ENCODE measurements at regions not wholly inside any gene's neighbourhood (a gene's known extent, or its start where the extent isn't known, plus 50 kb on each side); places are given as distances from the start of the nearest gene placed in this dataset.

DNA sequence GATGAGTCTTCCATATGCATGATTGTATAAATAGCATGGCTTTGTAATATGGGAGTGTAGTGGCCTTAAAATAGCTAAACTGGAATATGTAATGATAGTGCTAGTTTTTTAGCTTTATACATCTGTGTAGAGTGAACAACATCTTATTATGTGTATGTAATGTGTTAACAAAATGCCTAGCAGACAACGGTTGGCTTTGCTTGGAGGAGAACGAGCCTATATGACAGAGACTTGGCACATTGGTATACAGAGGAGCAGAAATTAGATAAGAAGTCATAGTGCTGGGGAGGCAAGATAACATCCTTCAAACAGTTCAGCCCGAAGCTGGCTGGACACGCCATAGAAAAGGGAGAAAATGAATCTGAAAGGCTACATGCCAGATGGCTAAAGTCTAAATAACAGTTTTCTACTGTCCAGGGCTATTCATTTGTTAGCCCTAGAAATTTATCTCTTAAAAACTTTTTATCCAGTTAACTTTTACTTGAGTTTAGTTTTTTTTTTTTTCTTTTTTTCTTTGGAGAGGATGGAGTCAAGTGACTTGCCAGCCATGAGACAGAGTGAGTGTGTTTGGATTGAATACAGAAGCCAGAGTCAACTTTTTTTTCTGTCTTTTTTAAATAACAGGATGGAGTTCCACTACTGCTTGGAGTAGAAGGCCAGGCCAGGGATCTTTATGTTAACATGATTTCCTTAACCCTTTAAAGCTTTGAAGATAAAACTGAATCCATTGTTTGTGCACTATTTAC is 214.4 kb upstream of the ACTBL2 start:
- Histone ChIP-seq H3K4me1 (ENCODE audit: low read length) (no peaks in the 10 kb centered on the region), H3K36me3 (replicated peaks; ENCODE audit: insufficient read depth, low read length) (no peaks in the 10 kb centered on the region), H2AFZ (ENCODE audit: low read length) (no peak overlapping the region), H3K9ac (ENCODE audit: low read length) (no peak overlapping the region), H3K9me3 (replicated peaks; ENCODE audit: insufficient read depth, low read length) (no peaks in the 10 kb centered on the region), H3K9me2 (replicated peaks; ENCODE audit: insufficient read depth, low read length) (no peaks in the 10 kb centered on the region), H3K79me2 (ENCODE audit: low read length) (no peaks in the 10 kb centered on the region), H4K20me1 (ENCODE audit: insufficient read depth, low read length) (no peaks in the 10 kb centered on the region), H3F3A (ENCODE audit: insufficient read depth, low read length) (no peaks in the 10 kb centered on the region), H3K27me3 (replicated peaks; ENCODE audit: insufficient read depth, low read length) (no peaks in the 10 kb centered on the region), H3K27ac (ENCODE audit: low read length) (no peak overlapping the region), H3K4me2 (ENCODE audit: low read depth, low read length) (no peak overlapping the region), H3K4me3 (ENCODE audit: low read length) (no peak overlapping the region)
- TF ChIP-seq EZH2 (optimal IDR thresholded peaks at IDR 0.05; ENCODE audit: low read depth, low read length) = no peak
- TF ChIP-seq, protein P1, sequence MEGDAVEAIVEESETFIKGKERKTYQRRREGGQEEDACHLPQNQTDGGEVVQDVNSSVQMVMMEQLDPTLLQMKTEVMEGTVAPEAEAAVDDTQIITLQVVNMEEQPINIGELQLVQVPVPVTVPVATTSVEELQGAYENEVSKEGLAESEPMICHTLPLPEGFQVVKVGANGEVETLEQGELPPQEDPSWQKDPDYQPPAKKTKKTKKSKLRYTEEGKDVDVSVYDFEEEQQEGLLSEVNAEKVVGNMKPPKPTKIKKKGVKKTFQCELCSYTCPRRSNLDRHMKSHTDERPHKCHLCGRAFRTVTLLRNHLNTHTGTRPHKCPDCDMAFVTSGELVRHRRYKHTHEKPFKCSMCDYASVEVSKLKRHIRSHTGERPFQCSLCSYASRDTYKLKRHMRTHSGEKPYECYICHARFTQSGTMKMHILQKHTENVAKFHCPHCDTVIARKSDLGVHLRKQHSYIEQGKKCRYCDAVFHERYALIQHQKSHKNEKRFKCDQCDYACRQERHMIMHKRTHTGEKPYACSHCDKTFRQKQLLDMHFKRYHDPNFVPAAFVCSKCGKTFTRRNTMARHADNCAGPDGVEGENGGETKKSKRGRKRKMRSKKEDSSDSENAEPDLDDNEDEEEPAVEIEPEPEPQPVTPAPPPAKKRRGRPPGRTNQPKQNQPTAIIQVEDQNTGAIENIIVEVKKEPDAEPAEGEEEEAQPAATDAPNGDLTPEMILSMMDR (IDR thresholded peaks at IDR 0.05; ENCODE audit: low read length) = no peak
- TF ChIP-seq EZH2phosphoT487 (IDR thresholded peaks at IDR 0.05; ENCODE audit: low read length) = no peak
- DNase-seq = no peak

DNA sequence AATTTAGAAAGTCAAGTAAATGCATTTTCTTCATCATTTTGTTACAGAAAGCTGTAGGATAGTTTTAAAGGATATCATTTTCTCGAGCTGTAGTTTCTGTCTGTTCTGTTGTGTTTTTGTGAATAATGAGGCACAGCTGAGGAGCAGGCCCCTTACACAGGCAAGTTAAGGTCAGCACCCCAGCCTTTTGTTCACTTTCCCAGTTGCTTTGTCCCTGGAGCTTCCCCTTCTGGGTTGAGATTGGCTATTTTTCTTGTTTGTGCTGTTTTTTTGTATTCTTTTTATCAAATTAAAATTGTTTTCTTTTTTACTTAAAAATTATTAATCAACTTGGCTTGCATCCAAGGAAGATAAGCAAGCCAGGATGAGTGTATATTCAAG is 213.8 kb upstream of the ACTBL2 start:
- TF ChIP-seq, protein P1 (IDR thresholded peaks at IDR 0.05; ENCODE audit: low read length) = no peak
- no peak for TF ChIP-seq EZH2 (optimal IDR thresholded peaks at IDR 0.05; ENCODE audit: low read depth, low read length)
- TF ChIP-seq EZH2phosphoT487 (IDR thresholded peaks at IDR 0.05; ENCODE audit: low read length) = no peak
- no peak overlapping the region for H3K4me2 ChIP-seq (ENCODE audit: low read depth, low read length)
- H3K9me2 ChIP-seq (replicated peaks; ENCODE audit: insufficient read depth, low read length) = no peaks in the 10 kb centered on the region
- no peak for DNase-seq
- H3K36me3 ChIP-seq (replicated peaks; ENCODE audit: insufficient read depth, low read length) = no peaks in the 10 kb centered on the region
- H3K4me1 ChIP-seq (ENCODE audit: low read length) = no peaks in the 10 kb centered on the region
- no peak overlapping the region for H3K27ac ChIP-seq (ENCODE audit: low read length)
- no peaks in the 10 kb centered on the region for H3K9me3 ChIP-seq (replicated peaks; ENCODE audit: insufficient read depth, low read length)
- H3K27me3 ChIP-seq (replicated peaks; ENCODE audit: insufficient read depth, low read length) = no peaks in the 10 kb centered on the region
- no peaks in the 10 kb centered on the region for H3F3A ChIP-seq (ENCODE audit: insufficient read depth, low read length)
- H3K4me3 ChIP-seq (ENCODE audit: low read length) = no peak overlapping the region
- H4K20me1 ChIP-seq (ENCODE audit: insufficient read depth, low read length) = no peaks in the 10 kb centered on the region
- no peaks in the 10 kb centered on the region for H3K79me2 ChIP-seq (ENCODE audit: low read length)
- H3K9ac ChIP-seq (ENCODE audit: low read length) = no peak overlapping the region
- no peak overlapping the region for H2AFZ ChIP-seq (ENCODE audit: low read length)

DNA sequence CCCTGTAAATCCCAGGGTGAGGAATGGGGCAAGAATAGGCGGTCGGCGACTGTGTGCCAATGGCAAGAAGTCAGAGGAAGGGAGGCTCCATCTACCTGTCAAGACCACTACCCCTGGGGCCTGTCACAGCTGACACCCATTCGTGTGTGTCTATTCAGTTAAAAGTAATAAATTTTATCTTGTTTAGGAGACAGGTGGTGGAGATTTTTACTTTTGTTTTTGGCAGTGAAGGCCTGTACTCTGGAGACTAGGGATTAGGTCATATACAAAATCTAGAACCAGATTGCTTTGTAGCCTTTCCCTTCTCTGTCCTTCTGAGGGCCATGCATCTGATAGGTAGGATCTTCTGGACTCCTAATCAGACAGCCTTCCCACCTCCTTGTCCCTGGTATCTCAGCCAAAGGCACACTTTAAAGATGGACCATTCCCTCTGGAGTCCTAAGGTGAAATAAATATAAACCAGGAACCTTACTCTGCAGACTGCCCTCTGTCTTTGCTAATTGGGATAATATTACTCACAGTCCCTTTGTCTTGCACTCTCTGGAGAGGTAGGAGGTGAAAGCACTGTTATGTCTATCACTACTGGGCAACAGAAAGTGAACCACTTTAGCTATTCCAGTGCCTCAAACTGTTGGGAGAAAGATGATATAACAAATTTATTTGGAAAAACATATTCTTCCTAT is 213.2 kb upstream of the ACTBL2 start:
- H3K4me1 ChIP-seq (ENCODE audit: low read length) = no peaks in the 10 kb centered on the region
- no peaks in the 10 kb centered on the region for H3K9me3 ChIP-seq (replicated peaks; ENCODE audit: insufficient read depth, low read length)
- no peaks in the 10 kb centered on the region for H3K36me3 ChIP-seq (replicated peaks; ENCODE audit: insufficient read depth, low read length)
- no peak overlapping the region for H3K27ac ChIP-seq (ENCODE audit: low read length)
- no peaks in the 10 kb centered on the region for H3K79me2 ChIP-seq (ENCODE audit: low read length)
- DNase-seq = no peak
- H3K9ac ChIP-seq (ENCODE audit: low read length) = no peak overlapping the region
- no peak overlapping the region for H2AFZ ChIP-seq (ENCODE audit: low read length)
- H3K27me3 ChIP-seq (replicated peaks; ENCODE audit: insufficient read depth, low read length) = no peaks in the 10 kb centered on the region
- H3F3A ChIP-seq (ENCODE audit: insufficient read depth, low read length) = no peaks in the 10 kb centered on the region
- H3K4me3 ChIP-seq (ENCODE audit: low read length) = no peak overlapping the region
- H3K4me2 ChIP-seq (ENCODE audit: low read depth, low read length) = no peak overlapping the region
- TF ChIP-seq, protein P1 (IDR thresholded peaks at IDR 0.05; ENCODE audit: low read length) = no peak
- TF ChIP-seq EZH2 (optimal IDR thresholded peaks at IDR 0.05; ENCODE audit: low read depth, low read length) (no peak), EZH2phosphoT487 (IDR thresholded peaks at IDR 0.05; ENCODE audit: low read length) (no peak)
- H4K20me1 ChIP-seq (ENCODE audit: insufficient read depth, low read length) = no peaks in the 10 kb centered on the region
- H3K9me2 ChIP-seq (replicated peaks; ENCODE audit: insufficient read depth, low read length) = no peaks in the 10 kb centered on the region

Measured in MM.1S (cell line).